ENCODE measurements at regions not wholly inside any gene's neighbourhood (a gene's known extent, or its start where the extent isn't known, plus 50 kb on each side); places are given as distances from the start of the nearest gene placed in this dataset.
"Not testable (repeated sequence)": the region's sequence is repeated elsewhere in the genome, so short reads cannot be mapped to it uniquely, and the experiment has no call there.

- DNase-seq = no peak
These were observed 51.5 kb upstream of the PHF21B start for GRCh38 chr22:45061332-45061731.

- DNase-seq = no peak
These were observed 54.8 kb upstream of the PHF21B start for GRCh38 chr22:45064313-45065278.

- no peak for DNase-seq
These were observed 55.9 kb upstream of the PHF21B start for GRCh38 chr22:45065726-45066125.

GRCh38 chr22:45067731-45068130, 57.9 kb upstream of the PHF21B start:
- DNase-seq = no peak

GRCh38 chr22:45069925-45070324, 60.1 kb upstream of the PHF21B start:
- no peak for DNase-seq

GRCh38 chr22:45071618-45072017, 61.8 kb upstream of the PHF21B start:
- no peak for DNase-seq

GRCh38 chr22:45072322-45072903, 62.6 kb upstream of the PHF21B start:
- no peak for DNase-seq

GRCh38 chr22:45073064-45073463, 63.3 kb upstream of the PHF21B start:
- DNase-seq = no peak

GRCh38 chr22:45077286-45077685, 67.5 kb upstream of the PHF21B start:
- DNase-seq = no peak

GRCh38 chr22:45077826-45078334, 68.1 kb upstream of the PHF21B start:
- DNase-seq = no peak

GRCh38 chr22:45082795-45083194, 73.0 kb upstream of the PHF21B start:
- no peak for DNase-seq

- DNase-seq = no peak
These were observed 74.0 kb upstream of the PHF21B start for GRCh38 chr22:45083659-45084305.

- no peak for DNase-seq
These were observed 74.7 kb upstream of the PHF21B start for GRCh38 chr22:45084400-45084920.

GRCh38 chr22:45087802-45088201, 75.9 kb upstream of the NUP50 start:
- DNase-seq = no peak

- DNase-seq = no peak
These were observed 75.1 kb upstream of the NUP50 start for GRCh38 chr22:45088576-45088975.

- no peak for DNase-seq
These were observed 73.2 kb upstream of the NUP50 start for GRCh38 chr22:45090497-45090910.

GRCh38 chr22:45091254-45091854, 72.4 kb upstream of the NUP50 start:
- no peak for DNase-seq

- DNase-seq = not testable (repeated sequence)
These were observed 71.8 kb upstream of the NUP50 start for GRCh38 chr22:45091875-45092274.

GRCh38 chr22:45092644-45093043, 71.1 kb upstream of the NUP50 start:
- no peak for DNase-seq

GRCh38 chr22:45093609-45094008, 70.1 kb upstream of the NUP50 start:
- no peak for DNase-seq

GRCh38 chr22:45094081-45094720, 69.5 kb upstream of the NUP50 start:
- no peak for DNase-seq

- no peak for DNase-seq
These were observed 68.9 kb upstream of the NUP50 start for GRCh38 chr22:45094825-45095224.

Data from CD4-positive, alpha-beta T cell treated with Interleukin-15 for 1 hour (primary cell).